Activated naive CD8-positive, alpha-beta T cell treated with anti-CD3 and anti-CD28 coated beads for 36 hours (primary cell): ENCODE measurements at regions not wholly inside any gene's neighbourhood (a gene's known extent, or its start where the extent isn't known, plus 50 kb on each side); places are given as distances from the start of the nearest gene placed in this dataset.

ENCODE experiments used
- DNase-seq: peaks from one replicate; pipeline ENCODE4 v3.0.0; 2021
- H3K27ac Mint-ChIP-seq: one replicate; pipeline ENCODE4 v1.8.0; 2022; ENCODE audit warnings: mild to moderate bottlenecking, moderate library complexity, mixed read lengths
- H3K27me3 Mint-ChIP-seq: one replicate; pipeline ENCODE4 v1.8.0; 2022; ENCODE audit warnings: mild to moderate bottlenecking, mixed read lengths
- H3K36me3 Mint-ChIP-seq: one replicate; pipeline ENCODE4 v1.8.0; 2021; ENCODE audit warnings: mild to moderate bottlenecking, mixed read lengths
- H3K4me1 Mint-ChIP-seq: one replicate; pipeline ENCODE4 v1.8.0; 2021; ENCODE audit warnings: mixed read lengths
- H3K4me3 Mint-ChIP-seq: one replicate; pipeline ENCODE4 v1.8.0; 2022; ENCODE audit warnings: mild to moderate bottlenecking, moderate library complexity, mixed read lengths
- H3K9me3 Mint-ChIP-seq: one replicate; pipeline ENCODE4 v1.8.0; 2022; ENCODE audit warnings: mixed read lengths

- no peak overlapping the region for H3K27ac Mint-ChIP-seq
- no peaks in the 10 kb centered on the region for H3K27me3 Mint-ChIP-seq
- DNase-seq = no peak
- H3K4me1 Mint-ChIP-seq = no peaks in the 10 kb centered on the region
- peaks cover 1% of the 10 kb centered on the region for H3K9me3 Mint-ChIP-seq
- no peak overlapping the region for H3K4me3 Mint-ChIP-seq
- H3K36me3 Mint-ChIP-seq = no peaks in the 10 kb centered on the region
Measured at GRCh38 chr4:125992891-125993290, 678.1 kb downstream of the FAT4 start.

- Mint-ChIP-seq H3K9me3 (peaks cover 1% of the 10 kb centered on the region), H3K4me3 (no peak overlapping the region), H3K36me3 (no peaks in the 10 kb centered on the region), H3K4me1 (no peaks in the 10 kb centered on the region), H3K27me3 (no peaks in the 10 kb centered on the region), H3K27ac (no peak overlapping the region)
- no peak for DNase-seq
Measured at GRCh38 chr4:125994024-125994423, 679.3 kb downstream of the FAT4 start.

- H3K9me3 Mint-ChIP-seq = peaks cover 1% of the 10 kb centered on the region
- DNase-seq = no peak
- no peak overlapping the region for H3K27ac Mint-ChIP-seq
- H3K4me3 Mint-ChIP-seq = no peak overlapping the region
- H3K4me1 Mint-ChIP-seq = no peaks in the 10 kb centered on the region
- no peaks in the 10 kb centered on the region for H3K36me3 Mint-ChIP-seq
- no peaks in the 10 kb centered on the region for H3K27me3 Mint-ChIP-seq
Measured at GRCh38 chr4:125994430-125994829, 679.7 kb downstream of the FAT4 start.

- no peak for DNase-seq
- Mint-ChIP-seq H3K4me1 (no peaks in the 10 kb centered on the region), H3K4me3 (no peak overlapping the region), H3K9me3 (peaks cover 4% of the 10 kb centered on the region), H3K36me3 (no peaks in the 10 kb centered on the region), H3K27me3 (no peaks in the 10 kb centered on the region), H3K27ac (no peak overlapping the region)
Measured at GRCh38 chr4:126004941-126005340, 690.2 kb downstream of the FAT4 start.

GRCh38 chr4:126007142-126007541 is 692.4 kb downstream of the FAT4 start:
- H3K27me3 Mint-ChIP-seq = no peaks in the 10 kb centered on the region
- no peak for DNase-seq
- peaks cover 7% of the 10 kb centered on the region for H3K9me3 Mint-ChIP-seq
- H3K27ac Mint-ChIP-seq = no peak overlapping the region
- H3K4me3 Mint-ChIP-seq = no peak overlapping the region
- H3K4me1 Mint-ChIP-seq = no peaks in the 10 kb centered on the region
- no peaks in the 10 kb centered on the region for H3K36me3 Mint-ChIP-seq

GRCh38 chr4:126012691-126013290 is 698.0 kb downstream of the FAT4 start:
- H3K27ac Mint-ChIP-seq = no peak overlapping the region
- no peaks in the 10 kb centered on the region for H3K4me1 Mint-ChIP-seq
- DNase-seq = no peak
- H3K27me3 Mint-ChIP-seq = no peaks in the 10 kb centered on the region
- H3K36me3 Mint-ChIP-seq = no peaks in the 10 kb centered on the region
- peaks cover 13% of the 10 kb centered on the region for H3K9me3 Mint-ChIP-seq
- H3K4me3 Mint-ChIP-seq = no peak overlapping the region

- no peaks in the 10 kb centered on the region for H3K27me3 Mint-ChIP-seq
- H3K4me1 Mint-ChIP-seq = no peaks in the 10 kb centered on the region
- no peak overlapping the region for H3K4me3 Mint-ChIP-seq
- H3K36me3 Mint-ChIP-seq = no peaks in the 10 kb centered on the region
- DNase-seq = no peak
- no peak overlapping the region for H3K27ac Mint-ChIP-seq
- H3K9me3 Mint-ChIP-seq = peaks cover 6% of the 10 kb centered on the region
Measured at GRCh38 chr4:126018274-126018673, 703.5 kb downstream of the FAT4 start.

GRCh38 chr4:126023896-126024295 is 709.1 kb downstream of the FAT4 start:
- Mint-ChIP-seq H3K9me3 (peaks cover under 1% of the 10 kb centered on the region), H3K27me3 (no peaks in the 10 kb centered on the region), H3K27ac (no peak overlapping the region), H3K4me1 (no peaks in the 10 kb centered on the region), H3K36me3 (no peaks in the 10 kb centered on the region), H3K4me3 (no peak overlapping the region)
- no peak for DNase-seq

GRCh38 chr4:126027601-126028000 is 712.8 kb downstream of the FAT4 start:
- Mint-ChIP-seq H3K4me3 (no peak overlapping the region), H3K27me3 (no peaks in the 10 kb centered on the region), H3K36me3 (no peaks in the 10 kb centered on the region), H3K9me3 (peaks cover 2% of the 10 kb centered on the region), H3K27ac (no peak overlapping the region), H3K4me1 (no peaks in the 10 kb centered on the region)
- no peak for DNase-seq

GRCh38 chr4:126028876-126029275 is 714.1 kb downstream of the FAT4 start:
- Mint-ChIP-seq H3K36me3 (no peaks in the 10 kb centered on the region), H3K4me3 (no peak overlapping the region), H3K9me3 (peaks cover 4% of the 10 kb centered on the region), H3K27ac (no peak overlapping the region), H3K4me1 (no peaks in the 10 kb centered on the region), H3K27me3 (no peaks in the 10 kb centered on the region)
- no peak for DNase-seq

GRCh38 chr4:126037231-126037630 is 722.5 kb downstream of the FAT4 start:
- no peak for DNase-seq
- Mint-ChIP-seq H3K27me3 (no peaks in the 10 kb centered on the region), H3K4me1 (no peaks in the 10 kb centered on the region), H3K36me3 (no peaks in the 10 kb centered on the region), H3K9me3 (peaks cover 5% of the 10 kb centered on the region), H3K4me3 (no peak overlapping the region), H3K27ac (no peak overlapping the region)

GRCh38 chr4:126038502-126039144 is 723.9 kb downstream of the FAT4 start:
- Mint-ChIP-seq H3K27ac (no peak overlapping the region), H3K4me3 (no peak overlapping the region), H3K36me3 (no peaks in the 10 kb centered on the region), H3K4me1 (no peaks in the 10 kb centered on the region), H3K9me3 (peaks cover 3% of the 10 kb centered on the region), H3K27me3 (no peaks in the 10 kb centered on the region)
- no peak for DNase-seq

- no peak overlapping the region for H3K27ac Mint-ChIP-seq
- H3K27me3 Mint-ChIP-seq = no peaks in the 10 kb centered on the region
- no peaks in the 10 kb centered on the region for H3K36me3 Mint-ChIP-seq
- H3K4me3 Mint-ChIP-seq = no peak overlapping the region
- no peaks in the 10 kb centered on the region for H3K4me1 Mint-ChIP-seq
- H3K9me3 Mint-ChIP-seq = peaks cover 4% of the 10 kb centered on the region
- no peak for DNase-seq
Measured at GRCh38 chr4:126046081-126046614, 731.4 kb downstream of the FAT4 start.

GRCh38 chr4:126047114-126047513 is 732.4 kb downstream of the FAT4 start:
- H3K4me3 Mint-ChIP-seq = no peak overlapping the region
- no peak overlapping the region for H3K27ac Mint-ChIP-seq
- H3K27me3 Mint-ChIP-seq = no peaks in the 10 kb centered on the region
- no peak for DNase-seq
- no peaks in the 10 kb centered on the region for H3K36me3 Mint-ChIP-seq
- peaks cover 4% of the 10 kb centered on the region for H3K9me3 Mint-ChIP-seq
- no peaks in the 10 kb centered on the region for H3K4me1 Mint-ChIP-seq

- Mint-ChIP-seq H3K27ac (no peak overlapping the region), H3K9me3 (peaks cover 6% of the 10 kb centered on the region), H3K4me3 (no peak overlapping the region), H3K27me3 (no peaks in the 10 kb centered on the region), H3K4me1 (no peaks in the 10 kb centered on the region), H3K36me3 (no peaks in the 10 kb centered on the region)
- DNase-seq = no peak
Measured at GRCh38 chr4:126051689-126052424, 737.1 kb downstream of the FAT4 start.
